Retinal pigment epithelial cell (primary cell): ENCODE measurements at regions not wholly inside any gene's neighbourhood (a gene's known extent, or its start where the extent isn't known, plus 50 kb on each side); places are given as distances from the start of the nearest gene placed in this dataset.
"Not testable (repeated sequence)": the region's sequence is repeated elsewhere in the genome, so short reads cannot be mapped to it uniquely, and the experiment has no call there.

Experiments
- DNase-seq: peaks from one replicate; pipeline ENCODE4 v3.0.0-alpha.2; 2010; ENCODE audit warnings: low read depth
- H3K4me3 ChIP-seq: 2 replicates; pipeline ENCODE4 v1.5.1; 2011; ENCODE audit warnings: mild to moderate bottlenecking, low read length, control low read depth, moderate library complexity
- CTCF ChIP-seq: conservative IDR thresholded peaks from 2 replicates; pipeline ENCODE4 v1.5.1; 2011; ENCODE audit warnings: low read depth, low read length, control low read depth, inconsistent platforms

- TF ChIP-seq CTCF = no peak
- H3K4me3 ChIP-seq = no peak overlapping the region
- no peak for DNase-seq
Measured at GRCh38 chr9:1536522-1537170, 478.5 kb upstream of the SMARCA2 start.

GRCh38 chr9:1538301-1538700 is 476.8 kb upstream of the SMARCA2 start:
- H3K4me3 ChIP-seq = no peak overlapping the region

GRCh38 chr9:1539216-1539615 is 475.9 kb upstream of the SMARCA2 start:
- no peak for TF ChIP-seq CTCF
- no peak for DNase-seq
- H3K4me3 ChIP-seq = no peak overlapping the region

More at GRCh38 chr9:1538301-1538700, 476.8 kb upstream of the SMARCA2 start:
- no peak for DNase-seq
- TF ChIP-seq CTCF = no peak

GRCh38 chr9:1550636-1551035 is 464.5 kb upstream of the SMARCA2 start:
- no peak overlapping the region for H3K4me3 ChIP-seq
- DNase-seq = no peak
- no peak for TF ChIP-seq CTCF

- no peak for DNase-seq
- no peak overlapping the region for H3K4me3 ChIP-seq
- no peak for TF ChIP-seq CTCF
Measured at GRCh38 chr9:1554081-1555035, 460.8 kb upstream of the SMARCA2 start.

GRCh38 chr9:1558666-1559065 is 456.5 kb upstream of the SMARCA2 start:
- not testable (repeated sequence) for DNase-seq, H3K4me3 ChIP-seq

GRCh38 chr9:1575939-1576338 is 439.2 kb upstream of the SMARCA2 start:
- no peak overlapping the region for H3K4me3 ChIP-seq
- TF ChIP-seq CTCF = no peak
- no peak for DNase-seq
